ENCODE measurements at regions not wholly inside any gene's neighbourhood (a gene's known extent, or its start where the extent isn't known, plus 50 kb on each side); places are given as distances from the start of the nearest gene placed in this dataset.
"Not testable (repeated sequence)": the region's sequence is repeated elsewhere in the genome, so short reads cannot be mapped to it uniquely, and the experiment has no call there.

GRCh38 chr4:27123123-27123768 lies 262.6 kb downstream of the STIM2 start:
- no peak for DNase-seq

DNA sequence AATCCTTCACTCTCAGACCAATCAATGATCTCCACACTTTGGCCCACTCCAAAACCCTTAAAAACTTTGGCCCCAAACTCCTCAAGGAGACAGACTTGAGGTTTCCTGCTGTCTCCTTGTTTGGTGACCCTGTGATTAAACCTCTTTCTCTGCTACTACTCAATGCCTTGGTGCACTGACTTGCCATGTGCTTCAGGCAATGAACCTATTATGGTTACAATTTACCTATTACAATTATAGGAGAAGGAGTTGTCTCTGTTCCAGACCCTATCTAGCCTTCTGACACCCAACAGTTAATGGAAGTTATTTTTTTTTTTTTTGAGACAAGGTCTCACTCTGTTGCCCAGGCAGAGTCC lies 263.1 kb downstream of the STIM2 start:
- DNase-seq: no peak

- DNase-seq: not testable (repeated sequence)
These were observed 266.3 kb downstream of the STIM2 start for GRCh38 chr4:27126895-27127294.

DNA sequence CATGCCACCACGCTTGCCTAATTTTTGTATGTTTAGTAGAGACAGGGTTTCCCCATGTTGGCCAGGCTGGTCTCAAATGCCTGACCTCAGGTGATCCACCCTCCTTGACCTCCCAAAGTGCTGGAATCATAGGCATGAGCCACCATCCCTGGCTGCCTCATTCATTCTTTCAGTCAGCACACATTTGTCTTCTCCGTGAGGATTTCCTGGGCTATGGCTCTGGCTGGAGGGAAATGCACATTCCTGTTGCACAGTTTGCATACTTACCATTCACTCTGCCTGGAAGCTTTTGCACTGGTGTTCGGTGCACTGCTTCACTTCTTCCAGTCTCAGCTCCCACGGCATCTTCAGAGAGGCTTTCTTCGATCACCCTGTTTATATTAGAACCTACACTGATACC lies 267.8 kb downstream of the STIM2 start:
- no peak for DNase-seq

DNA sequence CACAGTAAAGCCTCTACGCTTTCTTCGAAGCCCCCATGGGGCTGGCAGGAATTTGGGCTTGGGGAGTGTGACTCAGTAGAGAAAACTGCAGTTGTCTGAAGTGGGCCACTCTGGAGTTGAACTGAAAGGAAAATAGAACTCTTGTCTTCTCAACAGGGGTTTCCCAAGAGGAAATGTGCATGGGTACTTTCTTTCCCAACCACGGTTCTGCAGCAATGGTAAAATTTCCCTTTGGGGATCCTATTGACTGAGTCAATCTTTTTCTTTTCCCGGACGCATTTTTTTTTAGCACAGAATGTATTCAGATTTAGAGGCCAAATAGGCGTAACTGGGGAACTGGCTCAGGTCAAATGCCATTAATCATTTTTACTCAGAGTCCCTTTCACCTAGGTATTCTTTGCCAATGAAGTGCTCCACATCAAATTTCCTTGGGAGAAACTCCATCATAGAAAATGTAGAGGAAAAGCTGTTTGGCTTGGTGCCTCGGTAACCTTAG lies 269.3 kb downstream of the STIM2 start:
- no peak for DNase-seq

DNA sequence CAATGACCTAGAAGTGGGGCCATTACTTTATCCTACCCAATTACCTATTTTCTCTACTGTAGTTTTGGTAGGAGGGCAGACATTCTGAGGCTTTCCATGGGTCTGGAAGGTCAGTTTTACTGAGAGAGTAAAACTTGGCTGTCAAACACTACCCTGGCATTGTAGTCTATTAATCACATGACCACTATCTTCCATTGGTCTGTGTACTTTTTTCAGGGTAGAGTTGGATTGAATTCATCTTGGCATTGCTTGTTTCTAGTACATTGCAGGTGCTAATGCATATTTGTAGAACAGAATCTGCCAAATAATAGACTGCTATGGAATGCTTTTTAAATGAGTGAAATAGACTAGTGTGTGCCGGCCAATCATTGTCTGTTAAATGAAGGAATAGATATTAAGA lies 271.9 kb downstream of the STIM2 start:
- no peak for DNase-seq

DNA sequence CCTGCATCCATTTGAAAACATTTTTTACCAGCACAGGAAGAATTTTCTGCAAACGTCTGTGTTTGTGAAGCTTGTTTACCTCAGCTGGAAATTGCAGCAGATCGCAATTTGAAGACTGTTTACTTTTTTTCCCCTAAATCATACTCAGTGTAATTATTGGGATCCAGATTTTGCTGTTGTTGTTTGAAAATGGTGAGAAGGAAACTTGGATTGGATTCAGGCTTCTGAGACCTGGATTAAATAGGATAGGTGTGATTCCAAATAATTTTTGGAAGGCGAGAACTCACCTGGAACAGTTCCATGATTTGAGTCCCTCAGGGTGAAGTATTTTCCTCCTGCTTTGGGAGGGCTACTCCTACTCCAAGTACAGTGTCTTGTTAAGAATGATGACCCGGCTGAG lies 279.8 kb downstream of the STIM2 start:
- no peak for DNase-seq

DNA sequence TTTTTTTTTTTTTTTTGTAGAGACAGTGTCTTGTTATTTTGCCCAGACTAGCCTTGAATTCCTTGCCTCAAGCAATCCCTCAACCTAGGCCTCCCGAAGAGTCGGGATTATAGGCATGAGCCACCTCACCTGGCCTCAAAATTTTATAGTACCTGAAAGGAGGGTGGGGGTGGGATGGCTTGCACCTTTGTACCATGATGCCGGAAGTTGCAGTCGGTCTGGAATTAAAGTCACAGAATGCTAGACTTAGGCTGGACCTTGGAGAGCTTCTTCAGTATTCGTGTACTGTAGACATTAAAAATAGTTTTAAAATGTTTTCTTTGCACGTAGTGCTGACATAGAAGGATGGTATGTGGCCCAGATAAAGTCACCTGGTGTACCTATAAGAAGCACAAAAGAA lies 280.9 kb downstream of the STIM2 start:
- DNase-seq: no peak

- no peak for DNase-seq
These were observed 282.2 kb downstream of the STIM2 start for GRCh38 chr4:27142841-27143240.

DNA sequence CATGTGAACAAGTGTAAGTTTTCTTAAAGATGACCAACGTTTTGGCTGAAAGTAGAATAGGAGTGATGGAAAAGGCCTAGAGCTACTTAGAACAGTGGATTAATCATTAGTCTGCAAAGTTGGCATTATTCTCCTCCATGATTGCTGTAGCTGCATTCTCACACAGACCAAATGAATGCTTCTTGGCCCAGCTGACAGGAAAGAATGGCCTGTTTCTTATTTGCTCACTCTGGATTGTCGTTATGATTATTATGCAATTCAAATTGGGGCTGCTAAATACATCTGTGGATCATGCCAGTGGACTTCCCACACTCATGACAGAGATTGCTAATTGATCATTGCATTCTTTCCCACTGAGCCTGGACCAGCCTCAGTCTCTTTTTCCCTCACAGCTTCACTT lies 285.0 kb downstream of the STIM2 start:
- no peak for DNase-seq

- no peak for DNase-seq
These were observed 287.7 kb downstream of the STIM2 start for GRCh38 chr4:27148211-27148895.

GRCh38 chr4:27149541-27150212 lies 289.0 kb downstream of the STIM2 start:
- no peak for DNase-seq

DNA sequence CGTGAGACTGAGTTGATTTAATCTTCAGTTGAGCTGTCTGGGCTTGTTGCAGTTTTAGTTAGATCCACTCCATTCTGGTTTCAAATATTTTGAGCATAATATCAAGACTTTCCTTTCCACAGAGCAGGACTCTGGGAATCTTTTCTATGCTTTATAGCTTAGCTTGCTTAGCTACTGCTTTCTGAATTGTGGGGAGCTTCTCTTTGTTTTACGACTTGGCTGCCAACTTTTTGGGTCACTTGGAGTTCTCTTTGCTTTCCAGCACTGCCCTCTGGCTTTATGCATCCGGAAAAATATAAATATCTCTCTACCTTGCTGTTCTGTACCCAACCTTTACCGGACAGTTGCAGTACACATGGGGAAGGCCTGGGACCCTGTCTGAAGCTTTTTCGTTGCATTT lies 292.1 kb downstream of the STIM2 start:
- DNase-seq: no peak

DNA sequence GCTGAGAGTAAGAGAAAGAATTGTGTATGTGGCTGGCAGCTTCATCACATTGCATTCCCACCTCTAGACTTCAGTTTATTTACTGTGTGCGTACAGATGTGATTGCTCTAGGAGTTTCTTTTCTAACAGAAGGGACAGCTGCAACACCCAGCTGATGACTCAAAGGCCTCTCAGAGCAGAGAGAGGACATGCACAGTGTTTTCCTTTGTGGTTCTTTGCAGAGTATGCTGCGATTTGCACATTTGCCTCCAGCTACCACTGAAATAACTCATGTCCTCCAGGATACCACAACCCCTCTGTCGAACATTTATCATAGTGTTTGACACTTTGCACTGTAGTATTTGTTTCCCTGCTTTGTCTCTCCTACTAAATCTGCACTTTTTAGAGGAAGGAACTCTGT lies 294.1 kb downstream of the STIM2 start:
- no peak for DNase-seq

DNA sequence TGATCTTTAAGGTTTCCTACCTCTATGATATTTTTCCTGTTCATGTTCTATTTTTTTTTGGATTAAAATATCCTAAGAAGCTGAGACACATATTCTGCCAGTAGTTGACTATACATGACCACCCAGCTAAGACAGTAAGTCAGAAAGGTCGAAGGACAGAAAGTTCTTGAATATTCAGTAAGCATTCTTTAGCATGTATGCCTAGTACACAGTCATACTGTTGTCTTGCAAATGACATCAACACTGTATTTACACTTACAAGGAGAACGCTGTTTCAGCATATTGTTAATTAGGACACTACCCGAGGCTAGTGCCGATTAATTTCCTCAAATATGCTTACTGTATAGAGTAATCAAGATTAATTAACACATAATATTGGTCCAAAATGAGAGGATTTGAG lies 300.6 kb downstream of the STIM2 start:
- DNase-seq: no peak

DNA sequence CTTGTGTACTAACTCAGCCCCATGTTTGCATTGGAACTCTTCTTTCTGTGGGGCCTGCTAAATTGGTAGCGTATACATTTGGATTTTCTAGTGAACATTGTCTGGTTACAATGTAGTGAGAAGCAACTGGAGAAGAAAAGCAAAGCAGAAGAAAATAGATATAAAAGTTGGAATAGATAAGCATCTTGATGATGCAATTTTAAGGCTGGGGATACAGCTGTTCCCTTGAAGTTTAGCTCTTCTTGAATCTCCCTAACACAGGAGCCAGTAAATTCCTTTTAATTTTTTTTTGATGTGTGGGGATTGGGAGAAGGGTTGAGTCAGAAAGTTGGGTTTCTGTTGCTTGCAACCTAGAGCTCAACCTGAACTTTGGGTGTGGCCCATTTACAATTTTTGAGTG lies 308.1 kb downstream of the STIM2 start:
- DNase-seq: no peak

DNA sequence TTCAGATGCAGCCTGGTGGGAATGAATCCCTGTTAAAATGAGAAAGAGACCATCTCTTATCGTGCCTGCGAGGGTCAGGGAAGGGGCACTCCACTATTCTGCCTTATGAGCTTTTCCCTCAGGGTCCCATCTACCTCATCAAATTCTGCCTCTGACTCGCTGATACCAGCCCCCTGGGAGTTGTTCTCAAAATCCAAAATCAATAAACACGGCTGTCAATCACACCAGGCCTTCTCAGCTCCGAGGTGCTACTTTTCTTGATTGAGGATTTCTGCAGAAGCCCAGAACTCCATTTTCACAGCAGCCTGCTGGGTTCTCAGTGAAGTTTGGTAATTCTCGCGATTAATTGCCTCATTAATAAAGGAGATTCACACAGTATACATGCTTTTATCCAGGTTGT lies 312.6 kb downstream of the STIM2 start:
- no peak for DNase-seq

DNA sequence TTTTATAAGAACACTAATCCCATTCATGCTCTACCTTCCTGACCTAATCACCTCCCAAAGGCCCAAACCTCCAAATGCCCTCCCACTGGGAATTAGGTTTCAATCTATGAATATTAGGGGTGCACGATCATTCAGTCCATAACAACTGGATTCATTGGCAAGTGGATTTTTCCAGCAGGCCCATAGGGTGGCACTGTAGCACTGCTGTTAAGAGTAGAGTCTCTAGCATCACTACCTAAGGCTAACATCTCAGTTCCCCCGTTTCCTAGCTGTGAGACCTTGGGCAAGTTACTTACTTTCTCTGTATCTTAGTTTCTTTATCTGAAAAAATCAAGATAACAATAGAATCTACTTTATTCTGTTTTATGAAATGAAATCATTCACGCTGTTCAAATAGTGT lies 315.8 kb downstream of the STIM2 start:
- DNase-seq: peak; percentile 54 to 58

DNA sequence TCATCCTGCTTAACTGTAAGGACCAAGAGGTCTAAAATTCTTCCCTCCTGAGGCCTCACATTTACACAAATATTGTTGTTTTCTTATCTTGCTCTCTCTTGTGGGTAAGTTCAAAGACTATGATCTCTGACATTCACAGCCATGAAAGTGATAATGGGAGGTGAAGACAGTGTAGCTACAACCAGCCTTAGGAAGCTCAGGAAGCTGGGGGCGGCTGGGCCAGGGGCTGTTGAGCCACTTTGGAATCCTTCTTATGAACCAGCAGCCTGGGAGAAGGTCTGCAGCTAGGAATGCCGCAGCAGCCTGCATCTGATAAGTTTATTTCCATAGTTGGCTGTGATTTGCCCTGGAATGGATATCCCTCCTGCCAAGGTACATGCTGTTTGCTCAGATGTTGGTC lies 316.2 kb downstream of the STIM2 start:
- DNase-seq: no peak

DNA sequence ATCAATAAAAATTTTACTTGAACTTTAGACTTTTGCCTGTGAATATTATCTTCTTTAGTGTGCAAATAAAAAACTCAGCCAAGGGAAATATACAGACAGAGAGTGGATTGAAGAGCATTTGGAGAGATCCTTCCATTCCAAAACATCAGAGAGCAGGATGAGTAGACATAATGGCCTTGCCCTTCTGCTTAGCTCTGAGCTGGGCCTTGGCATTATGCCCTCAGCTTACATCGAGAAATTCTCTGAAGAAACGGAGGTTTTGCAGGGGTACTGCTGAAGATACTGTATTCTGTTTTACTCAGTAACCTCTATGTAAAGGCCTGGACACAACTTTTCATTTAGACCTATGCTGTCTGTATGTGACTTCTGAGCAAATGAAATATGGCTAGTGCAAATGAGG lies 317.4 kb downstream of the STIM2 start:
- DNase-seq: peak in 1 of 2 experiments; percentile 5

- no peak for DNase-seq
These were observed 321.1 kb downstream of the STIM2 start for GRCh38 chr4:27181693-27182092.

GRCh38 chr4:27182211-27182610 lies 321.6 kb downstream of the STIM2 start:
- DNase-seq: no peak

DNA sequence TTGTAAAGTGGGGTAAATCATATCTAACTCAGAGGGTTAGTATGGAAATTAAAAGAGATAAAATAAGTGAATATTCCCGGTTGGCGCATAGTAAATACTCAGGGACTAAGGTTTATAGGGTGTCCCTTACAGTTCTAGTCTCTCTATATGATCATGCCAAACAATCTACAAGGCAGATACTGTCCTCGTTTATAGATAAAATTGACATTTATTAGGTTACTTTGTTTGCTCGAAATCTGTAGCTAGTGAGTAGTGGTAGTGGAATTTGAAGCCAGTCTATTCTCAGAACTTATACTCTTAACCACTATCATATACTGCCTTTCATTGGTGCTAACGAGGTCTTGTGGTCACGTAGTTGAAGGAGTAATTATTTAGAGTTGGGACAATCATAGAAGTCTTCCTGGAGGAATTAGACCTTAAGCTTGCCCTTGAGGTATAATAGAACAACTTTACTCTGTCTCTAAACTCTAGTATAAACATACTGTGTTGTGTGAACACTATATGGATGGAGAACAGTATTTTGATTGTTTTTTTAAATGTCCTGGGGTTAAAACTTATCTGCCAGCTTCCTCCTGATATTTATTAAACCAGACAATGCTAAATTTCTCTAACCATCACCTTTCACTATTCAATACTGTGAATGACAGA lies 324.0 kb downstream of the STIM2 start:
- no peak for DNase-seq

DNA sequence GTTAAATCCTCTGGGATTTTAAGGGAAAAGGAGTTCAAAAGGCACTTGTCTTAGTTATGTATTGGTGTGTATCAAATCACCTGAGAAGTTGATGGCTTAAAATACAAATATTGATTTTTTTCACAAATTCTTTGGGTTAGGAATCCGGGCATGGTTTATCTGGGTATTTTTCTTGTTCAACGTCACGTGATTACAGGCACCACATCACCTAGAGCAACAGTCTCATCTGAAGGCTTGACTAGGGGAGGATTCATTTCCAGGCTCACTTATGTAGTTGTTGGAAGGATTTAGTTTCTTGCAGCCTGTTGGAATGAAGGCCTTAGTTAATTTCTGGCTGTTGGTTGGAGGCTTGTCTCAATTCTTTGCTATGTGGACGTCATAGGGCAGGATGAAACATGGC lies 326.1 kb downstream of the STIM2 start:
- DNase-seq: no peak

Measured in NCI-H524 (cell line).